B cell (primary cell): ENCODE measurements at regions not wholly inside any gene's neighbourhood (a gene's known extent, or its start where the extent isn't known, plus 50 kb on each side); places are given as distances from the start of the nearest gene placed in this dataset.

Experiments
- CTCF ChIP-seq: fragments of 200-600 bp; IDR thresholded peaks from one replicate; pipeline ENCODE4 v1.8.0; 2022; ENCODE audit warnings: antibody characterized with exemption, mild to moderate bottlenecking
- EZH2 ChIP-seq: IDR thresholded peaks from 2 replicates; pipeline ENCODE4 v1.6.1; 2012; ENCODE audit warnings: borderline replicate concordance, low read depth, mild to moderate bottlenecking, moderate library complexity, low read length; ENCODE audit not compliant: insufficient read depth, poor library complexity, severe bottlenecking

GRCh38 chr2:221929259-221929658 lies 357.2 kb upstream of the EPHA4 start:
- TF ChIP-seq CTCF, result no peak
- TF ChIP-seq EZH2, result no peak
